ENCODE measurements at regions not wholly inside any gene's neighbourhood (a gene's known extent, or its start where the extent isn't known, plus 50 kb on each side); places are given as distances from the start of the nearest gene placed in this dataset.
"Not testable (repeated sequence)": the region's sequence is repeated elsewhere in the genome, so short reads cannot be mapped to it uniquely, and the experiment has no call there.

GRCh38 chr11:71701435-71702291 is 119.0 kb upstream of the KRTAP5-11 start:
- H3K9ac ChIP-seq (ENCODE audit: low read length in 2 of 2); H3K36me3 ChIP-seq (ENCODE audit: control insufficient read depth in 2 of 2, insufficient read depth in 2 of 2, low read length in 2 of 2); H3K4me1 ChIP-seq (ENCODE audit: control insufficient read depth, insufficient read depth, low read length); H3K4me3 ChIP-seq (ENCODE audit: low read length in 2 of 2); H3K27me3 ChIP-seq (ENCODE audit: control insufficient read depth in 1 of 2, insufficient read depth in 2 of 2, low read length in 2 of 2); H3K9me3 ChIP-seq (ENCODE audit: control insufficient read depth in 2 of 2, low read length in 2 of 2); H3K27ac ChIP-seq (ENCODE audit: low read length): not testable (repeated sequence)

- H3K36me3 ChIP-seq (ENCODE audit: control insufficient read depth in 2 of 2, insufficient read depth in 2 of 2, low read length in 2 of 2); H3K4me3 ChIP-seq (ENCODE audit: low read length in 2 of 2); H3K27me3 ChIP-seq (ENCODE audit: control insufficient read depth in 1 of 2, insufficient read depth in 2 of 2, low read length in 2 of 2); H3K4me1 ChIP-seq (ENCODE audit: control insufficient read depth, insufficient read depth, low read length); H3K9ac ChIP-seq (ENCODE audit: low read length in 2 of 2); H3K27ac ChIP-seq (ENCODE audit: low read length); H3K9me3 ChIP-seq (ENCODE audit: control insufficient read depth in 2 of 2, low read length in 2 of 2): not testable (repeated sequence)
Measured at GRCh38 chr11:71705086-71705737, 122.5 kb upstream of the KRTAP5-11 start.

- not testable (repeated sequence) for H3K27ac ChIP-seq (ENCODE audit: low read length); H3K27me3 ChIP-seq (ENCODE audit: control insufficient read depth in 1 of 2, insufficient read depth in 2 of 2, low read length in 2 of 2); H3K4me3 ChIP-seq (ENCODE audit: low read length in 2 of 2); H3K9ac ChIP-seq (ENCODE audit: low read length in 2 of 2); H3K9me3 ChIP-seq (ENCODE audit: control insufficient read depth in 2 of 2, low read length in 2 of 2); H3K36me3 ChIP-seq (ENCODE audit: control insufficient read depth in 2 of 2, insufficient read depth in 2 of 2, low read length in 2 of 2); H3K4me1 ChIP-seq (ENCODE audit: control insufficient read depth, insufficient read depth, low read length)
Measured at GRCh38 chr11:71705738-71706432, 123.2 kb upstream of the KRTAP5-11 start.

GRCh38 chr11:71707083-71707482 is 124.4 kb upstream of the KRTAP5-11 start:
- H3K9me3 ChIP-seq (ENCODE audit: control insufficient read depth in 2 of 2, low read length in 2 of 2); H3K4me3 ChIP-seq (ENCODE audit: low read length in 2 of 2); H3K36me3 ChIP-seq (ENCODE audit: control insufficient read depth in 2 of 2, insufficient read depth in 2 of 2, low read length in 2 of 2); H3K27me3 ChIP-seq (ENCODE audit: control insufficient read depth in 1 of 2, insufficient read depth in 2 of 2, low read length in 2 of 2); H3K9ac ChIP-seq (ENCODE audit: low read length in 2 of 2); H3K4me1 ChIP-seq (ENCODE audit: control insufficient read depth, insufficient read depth, low read length); H3K27ac ChIP-seq (ENCODE audit: low read length): not testable (repeated sequence)

- H3K36me3 ChIP-seq (ENCODE audit: control insufficient read depth in 2 of 2, insufficient read depth in 2 of 2, low read length in 2 of 2); H3K27ac ChIP-seq (ENCODE audit: low read length); H3K4me1 ChIP-seq (ENCODE audit: control insufficient read depth, insufficient read depth, low read length): not testable (repeated sequence)
Measured at GRCh38 chr11:71709541-71709940, 123.5 kb upstream of the DEFB108B start.

GRCh38 chr11:71710171-71710671 is 122.8 kb upstream of the DEFB108B start:
- H3K27me3 ChIP-seq (ENCODE audit: control insufficient read depth in 1 of 2, insufficient read depth in 2 of 2, low read length in 2 of 2); H3K27ac ChIP-seq (ENCODE audit: low read length); H3K4me1 ChIP-seq (ENCODE audit: control insufficient read depth, insufficient read depth, low read length); H3K9ac ChIP-seq (ENCODE audit: low read length in 2 of 2); H3K36me3 ChIP-seq (ENCODE audit: control insufficient read depth in 2 of 2, insufficient read depth in 2 of 2, low read length in 2 of 2); H3K4me3 ChIP-seq (ENCODE audit: low read length in 2 of 2); H3K9me3 ChIP-seq (ENCODE audit: control insufficient read depth in 2 of 2, low read length in 2 of 2): not testable (repeated sequence)

More at GRCh38 chr11:71709541-71709940, 123.5 kb upstream of the DEFB108B start:
- not testable (repeated sequence) for H3K9ac ChIP-seq (ENCODE audit: low read length in 2 of 2); H3K4me3 ChIP-seq (ENCODE audit: low read length in 2 of 2); H3K27me3 ChIP-seq (ENCODE audit: control insufficient read depth in 1 of 2, insufficient read depth in 2 of 2, low read length in 2 of 2); H3K9me3 ChIP-seq (ENCODE audit: control insufficient read depth in 2 of 2, low read length in 2 of 2)

GRCh38 chr11:71710701-71711385 is 122.2 kb upstream of the DEFB108B start:
- not testable (repeated sequence) for H3K9me3 ChIP-seq (ENCODE audit: control insufficient read depth in 2 of 2, low read length in 2 of 2); H3K27ac ChIP-seq (ENCODE audit: low read length); H3K9ac ChIP-seq (ENCODE audit: low read length in 2 of 2); H3K4me1 ChIP-seq (ENCODE audit: control insufficient read depth, insufficient read depth, low read length); H3K4me3 ChIP-seq (ENCODE audit: low read length in 2 of 2); H3K36me3 ChIP-seq (ENCODE audit: control insufficient read depth in 2 of 2, insufficient read depth in 2 of 2, low read length in 2 of 2); H3K27me3 ChIP-seq (ENCODE audit: control insufficient read depth in 1 of 2, insufficient read depth in 2 of 2, low read length in 2 of 2)

- H3K4me3 ChIP-seq (ENCODE audit: low read length in 2 of 2); H3K9me3 ChIP-seq (ENCODE audit: control insufficient read depth in 2 of 2, low read length in 2 of 2); H3K4me1 ChIP-seq (ENCODE audit: control insufficient read depth, insufficient read depth, low read length); H3K27ac ChIP-seq (ENCODE audit: low read length); H3K27me3 ChIP-seq (ENCODE audit: control insufficient read depth in 1 of 2, insufficient read depth in 2 of 2, low read length in 2 of 2); H3K36me3 ChIP-seq (ENCODE audit: control insufficient read depth in 2 of 2, insufficient read depth in 2 of 2, low read length in 2 of 2); H3K9ac ChIP-seq (ENCODE audit: low read length in 2 of 2): not testable (repeated sequence)
Measured at GRCh38 chr11:71712350-71712749, 120.7 kb upstream of the DEFB108B start.

- not testable (repeated sequence) for H3K9me3 ChIP-seq (ENCODE audit: control insufficient read depth in 2 of 2, low read length in 2 of 2); H3K36me3 ChIP-seq (ENCODE audit: control insufficient read depth in 2 of 2, insufficient read depth in 2 of 2, low read length in 2 of 2); H3K4me3 ChIP-seq (ENCODE audit: low read length in 2 of 2); H3K4me1 ChIP-seq (ENCODE audit: control insufficient read depth, insufficient read depth, low read length); H3K27me3 ChIP-seq (ENCODE audit: control insufficient read depth in 1 of 2, insufficient read depth in 2 of 2, low read length in 2 of 2); H3K9ac ChIP-seq (ENCODE audit: low read length in 2 of 2); H3K27ac ChIP-seq (ENCODE audit: low read length)
Measured at GRCh38 chr11:71712846-71713245, 120.2 kb upstream of the DEFB108B start.

- H3K9ac ChIP-seq (ENCODE audit: low read length in 2 of 2); H3K4me3 ChIP-seq (ENCODE audit: low read length in 2 of 2); H3K36me3 ChIP-seq (ENCODE audit: control insufficient read depth in 2 of 2, insufficient read depth in 2 of 2, low read length in 2 of 2); H3K27me3 ChIP-seq (ENCODE audit: control insufficient read depth in 1 of 2, insufficient read depth in 2 of 2, low read length in 2 of 2); H3K4me1 ChIP-seq (ENCODE audit: control insufficient read depth, insufficient read depth, low read length); H3K27ac ChIP-seq (ENCODE audit: low read length); H3K9me3 ChIP-seq (ENCODE audit: control insufficient read depth in 2 of 2, low read length in 2 of 2): not testable (repeated sequence)
Measured at GRCh38 chr11:71714510-71714909, 118.5 kb upstream of the DEFB108B start.

All from stomach smooth muscle (tissue), 2 donors.